ENCODE measurements at regions not wholly inside any gene's neighbourhood (a gene's known extent, or its start where the extent isn't known, plus 50 kb on each side); places are given as distances from the start of the nearest gene placed in this dataset.

GRCh38 chr2:223541546-223541945, 60.6 kb downstream of the SCG2 start:
- no peak for DNase-seq (ENCODE audit: low read depth, low spot score)
- in situ Hi-C loops (cut with HindIII; ENCODE audit: low pct_unique_long_range_greater_than_20kb, low sequenced_read_pairs), result no loop called here

DNA sequence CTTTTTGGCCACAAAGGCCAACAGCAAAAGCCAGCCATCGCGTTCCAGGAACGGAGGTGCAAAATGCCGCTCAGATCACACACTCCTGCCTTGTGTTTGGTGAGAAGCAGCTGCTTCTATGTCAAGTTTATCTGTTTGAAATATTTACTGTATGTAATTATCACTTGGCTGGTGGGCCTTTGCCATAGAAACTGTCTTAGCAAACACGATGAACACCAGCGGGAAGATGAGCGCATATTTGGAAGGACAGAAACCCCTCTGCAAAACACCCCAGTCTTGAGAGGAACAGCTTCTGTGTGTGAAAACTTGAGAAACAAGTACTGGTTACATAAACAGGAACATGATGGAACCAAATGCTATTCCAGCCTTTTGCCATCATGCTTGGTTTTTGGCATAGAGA, 59.7 kb downstream of the SCG2 start:
- DNase-seq (ENCODE audit: low read depth, low spot score), result no peak
- in situ Hi-C loops (cut with HindIII; ENCODE audit: low pct_unique_long_range_greater_than_20kb, low sequenced_read_pairs), result no loop called here

DNA sequence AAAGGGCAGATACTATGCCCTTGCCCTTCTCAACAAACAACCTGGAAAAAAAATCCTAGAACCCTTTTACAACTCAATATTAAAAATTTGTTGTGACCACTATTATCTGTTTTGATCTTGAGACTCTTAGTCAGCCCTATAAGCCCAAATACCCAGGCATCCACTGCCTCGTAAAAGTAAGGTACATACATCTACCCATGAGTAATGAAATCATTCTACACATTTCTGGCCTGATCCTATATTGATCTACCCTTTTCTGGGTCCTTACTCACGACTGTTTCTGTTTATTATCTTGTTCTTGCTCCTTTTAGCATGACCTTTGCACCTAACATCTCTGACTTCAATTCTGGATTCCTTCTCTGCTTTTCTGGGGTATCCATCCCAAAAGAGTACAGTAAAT, 56.8 kb downstream of the SCG2 start:
- in situ Hi-C loops (cut with HindIII; ENCODE audit: low pct_unique_long_range_greater_than_20kb, low sequenced_read_pairs), result no loop called here
- DNase-seq (ENCODE audit: low read depth, low spot score), result no peak

GRCh38 chr2:223545830-223546229, 56.3 kb downstream of the SCG2 start:
- in situ Hi-C loops (cut with HindIII; ENCODE audit: low pct_unique_long_range_greater_than_20kb, low sequenced_read_pairs), result no loop called here
- DNase-seq (ENCODE audit: low read depth, low spot score), result no peak

Small RNA genes lying in the stretch of these regions (small RNA-seq; reads per million reads assigned to genes)
- 0 reads per million in 2 experiments for gene HIGD1AP4
- 0 reads per million in 2 experiments for gene RN7SL807P

All from SK-MEL-5 (cell line).